ENCODE measurements at regions not wholly inside any gene's neighbourhood (a gene's known extent, or its start where the extent isn't known, plus 50 kb on each side); places are given as distances from the start of the nearest gene placed in this dataset.

DNA sequence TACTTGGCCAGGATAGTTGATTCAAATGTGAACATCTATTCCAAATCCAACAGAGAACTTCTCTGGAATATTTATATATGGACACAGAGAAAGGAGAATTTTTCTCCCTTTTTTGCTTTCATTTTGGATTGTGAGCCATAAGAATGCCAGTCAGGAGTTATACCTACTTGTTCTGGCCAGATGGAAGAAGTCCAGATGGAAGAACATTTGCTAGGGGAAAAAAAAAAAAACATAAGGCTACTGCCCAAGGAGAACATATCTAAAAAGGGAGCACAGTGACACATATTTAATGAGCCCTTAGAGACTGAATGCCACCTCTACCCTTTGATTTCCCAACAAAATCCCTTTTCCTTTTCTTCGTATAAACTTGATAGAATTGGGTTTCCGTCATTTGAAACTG lies 61.7 kb upstream of the PPP2R2B start:
- Histone ChIP-seq H3K9me3 (no peaks in the 10 kb centered on the region), H3K4me1 (ENCODE audit: low read depth) (no peaks in the 10 kb centered on the region), H3K4me3 (no peak overlapping the region), H3K36me3 (ENCODE audit: low read depth) (no peaks in the 10 kb centered on the region)
- DNase-seq (no peak), ATAC-seq (no peak)
- TF ChIP-seq CTCF (IDR thresholded peaks at IDR 0.05) = no peak
- intact Hi-C loops (cut with DNase I, micrococcal nuclease) = no loop called here

- intact Hi-C loops (cut with DNase I, micrococcal nuclease) = no loop called here
- ATAC-seq (no peak), DNase-seq (no peak)
- H3K4me3 ChIP-seq = no peak overlapping the region
- H3K9me3 ChIP-seq = no peaks in the 10 kb centered on the region
- TF ChIP-seq CTCF (IDR thresholded peaks at IDR 0.05) = no peak
- H3K4me1 ChIP-seq (ENCODE audit: low read depth) = no peaks in the 10 kb centered on the region
- no peaks in the 10 kb centered on the region for H3K36me3 ChIP-seq (ENCODE audit: low read depth)
Measured at GRCh38 chr5:146944019-146944418, 65.5 kb upstream of the PPP2R2B start.

DNA sequence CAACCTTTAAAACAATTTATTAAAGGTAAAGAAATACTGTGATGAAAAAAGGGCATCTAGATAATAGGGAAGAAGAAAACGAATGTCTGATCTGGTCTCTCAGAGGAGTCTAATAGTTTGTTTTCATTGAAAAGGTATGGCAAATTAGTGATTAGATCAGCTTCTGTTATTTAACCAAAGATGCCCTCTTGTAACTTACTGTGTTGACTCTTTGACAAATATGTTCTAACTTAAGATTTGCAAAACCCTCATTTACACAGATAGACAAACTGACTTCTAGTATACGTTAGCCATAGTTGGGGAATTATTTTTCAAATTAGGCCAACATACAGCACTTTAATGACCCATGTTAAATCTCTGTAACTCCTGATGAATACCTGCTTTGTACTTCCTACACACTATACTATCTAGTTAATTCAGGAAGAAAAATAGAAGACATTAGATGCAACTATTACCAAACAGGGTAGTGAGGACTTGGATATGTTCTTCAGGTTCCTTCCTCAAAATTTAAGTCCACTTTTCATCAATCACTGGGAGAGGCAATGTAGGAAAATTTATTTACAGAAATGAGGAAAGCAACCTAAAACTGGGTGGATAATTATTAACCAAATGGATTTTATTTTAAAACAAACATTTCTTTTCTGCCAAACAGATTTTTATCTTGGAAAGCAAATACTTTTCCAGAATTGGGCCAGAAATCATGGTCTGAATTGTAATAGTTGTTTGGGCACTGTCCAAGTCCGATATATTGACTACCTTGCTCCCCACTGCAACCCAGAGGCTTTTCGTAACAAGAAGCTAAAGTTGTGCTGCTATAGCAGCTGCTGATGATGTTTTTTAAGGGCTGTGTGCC lies 66.4 kb upstream of the PPP2R2B start:
- H3K36me3 ChIP-seq (ENCODE audit: low read depth) = no peaks in the 10 kb centered on the region
- no peak overlapping the region for H3K4me3 ChIP-seq
- no peaks in the 10 kb centered on the region for H3K4me1 ChIP-seq (ENCODE audit: low read depth)
- intact Hi-C loops (cut with DNase I, micrococcal nuclease) = no loop called here
- no peaks in the 10 kb centered on the region for H3K9me3 ChIP-seq
- ATAC-seq = no peak
- DNase-seq = no peak
- TF ChIP-seq CTCF (IDR thresholded peaks at IDR 0.05) = no peak

- H3K36me3 ChIP-seq (ENCODE audit: low read depth) = no peaks in the 10 kb centered on the region
- H3K4me1 ChIP-seq (ENCODE audit: low read depth) = no peaks in the 10 kb centered on the region
- intact Hi-C loops (cut with DNase I, micrococcal nuclease) = no loop called here
- H3K4me3 ChIP-seq = no peak overlapping the region
- no peak for ATAC-seq
- TF ChIP-seq CTCF (IDR thresholded peaks at IDR 0.05) = no peak
- H3K9me3 ChIP-seq = no peaks in the 10 kb centered on the region
- DNase-seq = no peak
Measured at GRCh38 chr5:146945617-146946084, 67.1 kb upstream of the PPP2R2B start.

DNA sequence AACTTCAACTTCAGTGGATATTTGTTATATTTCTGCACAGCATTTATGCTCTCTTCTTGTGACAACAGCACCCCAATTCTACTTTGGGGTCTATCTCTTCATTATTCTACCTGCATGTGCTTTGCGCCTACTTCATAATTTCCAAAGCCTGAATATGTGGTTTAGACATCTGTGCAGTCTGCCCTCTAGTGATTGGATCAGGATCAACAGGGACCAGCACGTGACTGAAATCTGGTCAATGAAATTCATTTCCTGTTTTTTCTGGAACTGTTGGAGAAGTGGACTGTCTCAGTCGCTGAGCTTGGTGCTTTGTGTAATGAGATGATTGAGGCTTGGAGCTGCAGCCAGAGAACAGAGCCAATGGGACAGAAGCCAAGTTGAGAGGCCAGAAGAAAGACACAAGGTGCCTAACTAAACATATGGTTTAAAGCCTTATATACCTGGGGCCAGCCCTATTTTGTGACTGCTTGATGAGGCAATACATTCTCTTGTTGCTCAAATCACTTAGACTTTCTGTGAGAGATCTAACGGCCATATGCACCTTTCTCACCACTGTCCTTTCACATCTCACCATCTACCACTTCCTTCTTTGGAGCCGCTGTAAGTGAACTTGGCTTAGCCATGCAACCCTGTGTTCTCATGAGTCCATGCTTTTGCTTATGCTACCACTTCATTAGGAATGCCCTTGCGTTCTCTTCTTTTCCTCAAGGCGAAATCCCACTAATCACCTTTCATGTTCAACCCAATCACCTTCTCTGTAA lies 68.8 kb upstream of the PPP2R2B start:
- Histone ChIP-seq H3K9me3 (no peaks in the 10 kb centered on the region), H3K4me1 (ENCODE audit: low read depth) (no peaks in the 10 kb centered on the region), H3K4me3 (no peak overlapping the region), H3K36me3 (ENCODE audit: low read depth) (no peaks in the 10 kb centered on the region)
- DNase-seq (peak in 1 of 3 donors; percentile 12), ATAC-seq (peak; percentile 38)
- no peak for TF ChIP-seq CTCF (IDR thresholded peaks at IDR 0.05)
- intact Hi-C loops (cut with DNase I, micrococcal nuclease) = no loop called here
